ENCODE measurements at regions not wholly inside any gene's neighbourhood (a gene's known extent, or its start where the extent isn't known, plus 50 kb on each side); places are given as distances from the start of the nearest gene placed in this dataset.
"Not testable (repeated sequence)": the region's sequence is repeated elsewhere in the genome, so short reads cannot be mapped to it uniquely, and the experiment has no call there.

DNA sequence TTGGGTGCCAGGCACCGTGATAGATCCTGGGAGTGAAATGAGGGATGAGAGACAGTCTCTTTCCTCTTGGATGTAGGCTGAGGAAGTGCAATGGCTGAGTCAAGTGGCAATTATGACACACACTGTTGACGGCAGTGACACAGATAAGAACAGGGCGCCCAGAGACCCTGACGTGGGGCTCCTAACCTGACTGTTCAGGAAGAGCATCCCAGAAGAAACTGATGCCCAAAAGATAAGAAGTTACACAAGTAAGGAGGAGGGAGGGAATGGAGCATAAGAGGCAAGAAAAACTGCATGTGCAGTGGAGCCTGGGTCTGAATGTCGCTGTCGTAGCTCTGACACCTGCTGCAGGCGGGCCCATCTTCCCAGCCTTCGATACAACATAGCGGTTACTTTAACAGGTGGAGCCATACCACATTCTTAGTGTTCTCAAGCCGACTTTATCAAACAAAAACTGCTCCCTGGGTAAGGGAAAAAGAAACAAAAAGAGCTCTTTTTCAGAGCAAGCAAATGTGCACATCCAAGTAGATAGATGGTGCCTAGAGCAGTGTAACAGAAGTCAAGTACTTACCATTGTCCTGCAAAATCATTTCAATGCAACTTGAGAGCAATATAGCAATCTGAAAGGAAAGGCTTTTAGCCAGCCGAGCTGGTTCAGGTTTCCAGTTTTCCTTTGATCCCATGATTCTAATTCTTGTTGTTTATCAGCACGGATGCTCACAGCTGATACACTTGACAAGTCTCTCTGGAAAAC lies 463.9 kb upstream of the JARID2 start:
- DNase-seq: no peak

DNA sequence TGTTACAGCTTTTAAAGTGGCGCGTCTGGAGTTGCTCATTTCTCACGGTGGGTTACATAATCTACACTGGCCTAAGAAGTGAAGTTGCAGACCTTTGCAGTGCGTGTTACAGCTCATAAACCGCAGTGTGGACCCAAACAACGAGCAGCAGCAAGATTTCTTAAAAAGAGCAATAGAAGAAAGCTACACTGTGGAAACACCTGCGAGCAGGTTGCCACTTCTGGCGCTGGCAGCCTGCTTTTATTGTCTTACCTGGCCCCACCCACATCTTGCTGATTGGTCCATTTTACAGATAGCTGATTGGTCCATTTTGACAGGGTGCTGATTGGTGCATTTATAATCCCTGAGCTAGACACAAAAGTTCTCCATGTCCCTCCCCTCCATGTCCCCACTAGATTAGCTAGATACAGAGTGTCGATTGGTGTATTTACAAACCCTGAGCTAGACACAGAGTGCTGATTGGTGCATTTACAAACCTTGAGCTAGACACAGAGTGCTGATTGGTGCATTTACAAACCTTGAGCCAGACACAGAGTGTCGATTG lies 462.9 kb upstream of the JARID2 start:
- DNase-seq: not testable (repeated sequence)

DNA sequence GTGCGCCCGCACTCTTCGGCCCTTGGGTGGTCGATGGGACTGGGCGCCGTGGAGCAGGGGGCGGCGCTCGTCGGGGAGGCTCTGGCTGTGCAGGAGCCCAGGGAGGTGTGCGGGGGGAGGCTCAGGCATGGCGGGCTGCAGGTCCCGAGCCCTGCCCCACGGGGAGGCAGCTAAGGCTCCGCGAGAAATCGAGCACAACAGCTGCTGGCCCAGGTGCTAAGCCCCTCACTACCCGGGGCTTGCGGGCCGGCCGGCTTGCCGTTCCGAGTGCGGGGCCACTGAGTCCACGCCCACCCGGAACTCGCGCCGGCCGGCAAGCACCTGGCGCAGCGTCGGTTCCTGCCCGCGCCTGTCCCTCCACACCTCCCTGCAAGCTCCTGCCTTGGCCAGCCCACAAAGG lies 462.3 kb upstream of the JARID2 start:
- DNase-seq: no peak

DNA sequence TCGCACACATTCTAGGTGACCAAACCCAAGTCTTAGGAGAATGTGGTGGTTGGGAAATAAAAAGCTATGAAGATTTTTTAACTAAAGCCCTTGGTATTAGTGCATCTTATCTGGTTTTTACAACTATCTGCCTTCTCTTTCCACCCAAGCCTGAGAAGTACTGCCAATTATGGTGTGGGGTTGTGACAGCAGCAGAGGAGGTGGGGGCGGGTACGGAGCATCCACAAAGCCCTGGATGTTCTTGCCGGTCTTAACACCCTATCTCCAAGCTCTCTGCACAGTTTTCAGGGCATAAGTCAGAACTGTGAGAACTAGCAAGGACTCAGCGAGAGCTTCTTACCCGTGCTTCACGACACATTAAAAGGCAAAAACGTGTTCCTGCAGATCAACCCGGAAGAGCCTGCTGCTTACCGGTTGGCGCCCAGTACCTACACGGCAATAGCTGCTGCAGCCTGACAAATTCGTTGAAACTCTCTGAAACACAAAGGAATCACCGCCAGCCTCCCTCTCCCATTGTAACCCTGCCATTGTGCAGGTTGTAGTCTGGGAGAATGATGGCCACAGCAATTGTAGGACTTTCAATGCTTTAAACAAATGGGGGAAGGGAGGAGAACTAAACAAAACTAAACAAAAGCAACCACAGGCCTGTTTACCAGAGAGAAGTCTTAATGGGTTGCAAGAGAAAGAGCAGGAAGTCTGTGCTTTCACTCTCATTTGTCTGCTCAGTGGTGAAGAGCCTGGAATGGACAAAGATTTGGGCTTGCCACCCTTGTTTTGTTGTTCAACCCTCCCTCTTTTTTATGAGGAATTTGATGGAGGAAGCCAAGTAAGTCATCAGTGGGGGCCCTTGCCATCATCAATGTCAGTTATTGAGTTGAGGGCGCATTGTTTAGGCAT lies 461.0 kb upstream of the JARID2 start:
- DNase-seq: peak; percentile 10

DNA sequence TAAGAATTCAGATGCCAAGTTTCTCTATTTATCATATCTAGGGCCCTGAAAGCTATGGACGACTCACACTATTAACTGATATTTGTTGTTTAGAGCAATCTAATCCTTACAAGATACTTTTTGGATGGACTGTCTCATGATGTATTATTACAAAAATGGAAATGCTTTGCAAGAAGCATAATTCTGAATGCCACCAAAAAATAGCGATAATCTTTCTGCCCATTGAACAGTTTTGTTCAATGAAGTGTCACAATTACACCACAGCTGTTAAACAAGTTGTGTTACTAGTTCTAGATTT lies 460.4 kb upstream of the JARID2 start:
- DNase-seq: no peak

DNA sequence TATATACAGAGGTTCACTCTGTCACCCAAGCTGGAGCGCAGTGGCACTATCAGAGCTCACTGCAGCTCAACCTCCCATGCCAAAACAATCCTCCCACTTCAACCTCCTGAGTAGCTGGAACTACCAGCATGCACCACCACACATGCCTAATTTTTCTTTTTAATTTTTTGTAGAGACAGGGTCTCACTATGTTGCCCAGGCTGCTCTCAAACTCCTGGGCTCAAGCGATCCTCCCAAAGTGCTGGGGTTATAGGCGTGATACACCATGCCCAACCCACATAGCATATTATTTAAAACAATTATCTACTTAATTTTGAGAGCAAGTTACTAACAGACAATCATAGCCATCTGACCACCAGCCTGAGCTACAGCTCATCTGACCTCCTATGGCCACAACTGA lies 459.9 kb upstream of the JARID2 start:
- DNase-seq: no peak

DNA sequence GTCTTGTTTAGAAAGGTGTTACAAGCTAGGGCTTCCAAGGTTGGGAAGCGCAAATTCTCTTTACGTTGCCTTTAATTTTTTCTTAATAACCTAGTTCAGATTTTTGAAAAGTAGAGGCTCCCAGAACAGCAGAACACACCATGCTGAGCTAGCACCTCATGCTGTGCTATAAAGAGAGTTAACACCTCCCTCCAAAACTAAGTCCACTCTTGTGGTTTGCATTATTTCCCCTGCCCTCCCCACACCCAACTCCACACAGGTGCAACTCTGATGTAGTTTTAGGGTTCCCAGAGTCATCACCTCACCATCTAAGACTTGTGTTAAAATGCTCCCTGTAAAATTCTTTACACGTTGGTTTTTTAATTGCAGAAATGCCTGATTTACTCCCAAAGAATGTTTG lies 459.4 kb upstream of the JARID2 start:
- DNase-seq: no peak

DNA sequence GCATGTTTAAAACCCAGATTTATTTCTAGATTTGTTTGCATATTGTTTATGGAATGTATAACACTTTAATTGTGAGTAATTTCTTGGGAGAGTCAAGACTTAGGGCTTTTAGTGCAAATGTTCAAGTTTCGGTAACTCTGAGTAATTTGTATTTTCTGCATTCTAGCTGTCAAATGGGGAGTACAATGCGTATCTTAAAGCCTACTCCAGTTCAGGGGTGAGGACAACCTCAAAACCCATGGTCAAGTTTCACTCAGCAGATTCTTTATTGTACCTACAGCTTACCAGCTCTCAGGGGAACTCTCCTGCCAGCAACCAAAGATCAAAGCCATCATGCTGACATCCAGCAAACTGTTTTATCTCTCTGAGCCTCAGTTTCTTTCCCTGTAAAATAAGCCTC lies 458.6 kb upstream of the JARID2 start:
- no peak for DNase-seq

DNA sequence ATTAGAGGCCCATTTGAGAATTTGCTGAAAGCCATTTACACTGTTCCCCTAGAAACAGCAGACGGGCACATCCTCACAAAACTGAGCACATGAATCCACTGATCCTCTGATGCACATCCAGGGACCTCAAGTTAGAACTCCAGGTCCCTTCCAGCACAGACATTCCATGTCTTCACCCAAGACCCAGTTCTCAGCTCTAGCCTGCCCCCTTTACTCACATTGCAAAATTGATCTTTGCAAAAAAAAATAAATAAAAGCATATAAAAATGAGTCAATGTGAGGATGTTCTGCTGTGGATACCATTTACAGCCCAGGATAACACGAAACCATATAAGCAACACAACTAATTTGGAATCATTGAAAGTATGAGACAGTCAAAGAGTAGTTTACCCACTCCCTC lies 458.2 kb upstream of the JARID2 start:
- DNase-seq: no peak

DNA sequence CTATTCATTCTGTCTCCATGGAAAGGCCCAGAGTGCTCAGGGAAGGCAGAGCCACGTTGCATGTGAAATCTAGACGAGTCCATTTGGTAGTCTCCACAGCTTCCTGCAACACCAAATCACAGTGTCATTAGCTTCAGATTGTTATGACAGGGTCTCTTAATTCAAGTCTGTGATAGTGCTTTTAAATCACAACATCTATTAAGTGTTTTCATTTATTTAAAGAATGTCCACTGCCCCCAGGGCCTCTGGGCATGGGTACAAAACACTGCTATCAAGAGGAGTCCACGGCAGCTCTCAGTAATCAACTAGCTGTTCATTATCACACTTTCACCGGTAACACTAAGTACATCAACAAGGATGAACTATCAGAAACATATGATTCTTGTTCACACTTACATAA lies 455.9 kb upstream of the JARID2 start:
- DNase-seq: no peak

DNA sequence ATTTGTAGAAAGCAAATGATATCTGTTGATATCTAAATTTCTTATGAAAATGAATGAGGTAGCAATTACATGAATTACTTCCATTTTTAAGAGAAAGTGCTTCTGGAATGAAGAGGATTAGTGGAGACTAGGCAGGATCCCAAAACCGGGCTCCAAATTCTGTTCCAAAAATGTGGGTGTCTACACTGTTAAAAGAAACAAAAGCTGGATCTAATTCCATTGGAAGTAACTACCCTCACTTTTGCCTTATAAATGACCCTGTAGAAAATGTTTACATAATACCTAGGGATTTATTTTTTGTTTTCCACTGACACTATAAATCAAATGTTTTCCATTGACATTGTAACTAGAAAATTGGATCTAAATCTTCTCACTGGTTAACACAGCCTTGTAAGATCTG lies 454.9 kb upstream of the JARID2 start:
- no peak for DNase-seq

DNA sequence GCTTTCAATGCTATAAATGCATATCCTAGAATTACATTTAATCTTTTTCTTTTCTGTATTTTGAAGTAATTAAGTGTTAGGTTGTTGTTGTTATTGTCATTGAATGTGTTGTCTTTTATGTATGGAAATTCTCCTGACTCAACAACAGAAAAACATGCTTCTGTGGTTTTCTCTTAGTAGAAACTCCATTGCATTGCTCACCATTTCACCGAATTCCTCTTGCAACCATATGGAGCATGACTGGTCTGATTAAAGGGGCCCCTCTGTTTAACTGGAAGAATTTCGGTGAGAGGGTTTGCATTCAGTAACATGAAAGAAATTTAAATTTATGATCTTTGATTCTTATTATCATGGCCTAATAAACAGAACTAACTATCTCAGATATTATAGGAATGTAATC lies 454.3 kb upstream of the JARID2 start:
- DNase-seq: no peak

DNA sequence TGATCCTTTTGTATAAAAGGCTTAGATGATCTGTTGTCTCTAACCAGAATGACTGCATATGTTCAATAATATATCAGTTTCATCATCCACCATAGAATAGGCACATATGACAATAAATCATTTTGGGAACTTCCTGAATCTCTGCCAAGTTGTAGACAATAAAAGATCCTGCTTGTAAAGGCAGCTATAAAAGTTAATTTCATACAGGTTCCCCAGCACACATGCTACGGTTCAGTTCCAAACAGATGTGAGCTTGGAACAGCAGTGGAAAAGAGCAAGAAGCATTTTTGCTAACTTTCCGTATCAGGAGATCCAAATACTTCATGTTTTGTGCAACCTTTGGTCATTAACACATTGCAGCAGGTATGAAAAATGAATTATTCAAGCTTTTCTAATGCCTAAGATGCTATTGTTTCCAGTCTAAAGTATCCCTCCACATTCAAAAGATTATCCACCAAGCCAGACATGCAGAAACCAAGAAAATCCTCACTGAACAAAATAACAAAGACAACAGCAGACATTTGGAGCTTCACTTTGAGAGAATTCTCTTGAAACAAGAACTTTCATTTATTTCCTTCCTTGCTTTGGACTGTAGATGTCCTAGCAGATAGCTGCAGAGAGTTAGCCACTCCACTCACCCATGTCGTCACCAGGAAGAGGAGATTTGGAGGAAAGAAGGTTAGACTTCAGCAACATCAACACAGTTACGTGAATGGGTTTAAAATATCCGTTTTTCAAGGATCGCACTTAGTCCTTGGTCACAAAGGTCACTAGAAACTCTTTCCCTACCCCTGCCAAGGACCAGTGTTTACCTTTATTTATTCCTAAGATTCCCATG lies 453.5 kb upstream of the JARID2 start:
- no peak for DNase-seq

DNA sequence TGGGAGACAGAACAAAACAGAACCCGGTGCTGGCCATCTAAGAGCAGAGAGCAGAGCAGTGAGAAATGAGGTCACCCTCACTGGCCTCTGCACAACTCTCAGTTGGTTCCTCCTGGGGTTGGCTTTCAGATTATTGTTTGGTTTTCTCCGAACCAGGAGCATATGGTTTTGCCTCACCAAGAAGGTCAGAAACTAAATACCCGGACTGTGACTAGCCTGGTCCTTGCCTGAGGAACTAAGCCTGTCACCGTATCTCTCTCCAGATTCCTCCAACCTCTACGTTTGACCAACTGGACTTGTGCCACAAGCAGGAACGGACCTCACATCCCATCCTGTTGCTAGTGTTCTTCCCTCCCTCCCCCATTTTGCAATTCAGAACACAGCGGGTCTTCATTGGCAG lies 450.4 kb upstream of the JARID2 start:
- no peak for DNase-seq

DNA sequence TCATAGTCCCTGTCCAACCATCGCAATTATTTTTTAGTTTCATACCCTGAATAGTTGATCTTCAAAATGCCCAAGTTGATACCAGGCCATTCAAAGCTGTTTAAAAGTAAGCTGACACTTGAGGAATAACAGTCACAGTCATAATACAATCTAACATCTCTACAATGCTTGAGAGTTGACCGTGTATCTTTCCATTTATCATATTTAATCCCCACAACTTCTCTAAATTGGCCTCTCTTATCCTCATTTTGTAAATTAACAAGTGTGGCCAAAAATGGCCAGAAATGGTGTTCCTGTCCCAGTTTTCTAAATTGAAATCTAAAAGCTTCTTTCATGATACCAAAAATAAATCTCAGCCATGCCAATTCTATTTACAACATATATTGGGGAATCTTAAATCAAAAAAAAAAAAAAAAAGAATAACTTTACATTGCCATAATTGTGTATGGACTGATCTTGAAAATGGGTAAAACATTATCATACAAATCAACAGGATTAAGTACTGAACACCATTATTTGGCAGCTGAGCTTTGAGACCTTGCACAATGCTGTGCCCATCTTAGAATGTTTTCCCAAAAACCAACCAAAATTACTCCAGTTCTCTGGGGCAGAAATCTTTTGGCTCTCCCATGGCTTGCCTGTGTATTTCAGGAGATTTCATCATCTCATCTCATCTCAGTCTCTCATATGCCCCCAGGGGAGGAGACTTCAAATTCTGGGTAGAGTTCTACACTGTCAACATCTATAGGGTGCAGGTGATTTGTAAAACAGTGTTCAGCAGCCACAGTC lies 448.7 kb upstream of the JARID2 start:
- no peak for DNase-seq

DNA sequence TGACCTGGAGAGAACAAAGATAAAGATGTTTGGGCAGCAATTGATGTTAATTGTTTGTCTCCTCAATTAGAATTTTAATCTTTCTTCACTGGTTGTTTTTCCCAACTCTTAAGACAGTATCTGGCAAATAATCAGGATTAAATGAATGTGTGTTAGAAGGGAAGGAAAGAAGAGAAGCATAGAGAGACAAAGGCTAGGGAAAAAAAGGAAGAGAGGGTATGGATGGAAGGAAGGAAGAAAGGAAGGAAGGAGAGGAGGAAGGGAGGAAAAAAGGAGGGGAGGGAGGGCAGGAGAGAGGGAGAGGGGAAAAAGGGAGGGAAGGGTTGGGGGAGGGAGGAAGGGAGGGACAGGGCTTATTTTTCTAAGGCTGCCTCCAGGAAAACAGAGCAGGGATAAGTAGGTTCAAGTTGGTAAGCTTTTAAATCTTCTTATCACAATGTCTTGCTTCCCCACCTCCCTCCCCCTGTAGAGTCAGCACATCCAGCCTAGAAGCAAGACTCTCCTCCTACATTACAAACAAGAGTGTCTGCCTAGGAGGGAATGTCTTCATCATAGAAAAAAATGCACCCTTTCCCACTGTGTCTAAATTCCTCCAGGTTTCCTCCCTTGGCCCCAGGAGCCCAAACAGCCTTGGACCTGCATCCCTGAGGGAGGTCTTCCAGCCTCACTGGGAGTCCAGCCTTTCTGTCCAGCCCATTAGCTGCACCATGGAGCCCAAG lies 447.8 kb upstream of the JARID2 start:
- no peak for DNase-seq

DNA sequence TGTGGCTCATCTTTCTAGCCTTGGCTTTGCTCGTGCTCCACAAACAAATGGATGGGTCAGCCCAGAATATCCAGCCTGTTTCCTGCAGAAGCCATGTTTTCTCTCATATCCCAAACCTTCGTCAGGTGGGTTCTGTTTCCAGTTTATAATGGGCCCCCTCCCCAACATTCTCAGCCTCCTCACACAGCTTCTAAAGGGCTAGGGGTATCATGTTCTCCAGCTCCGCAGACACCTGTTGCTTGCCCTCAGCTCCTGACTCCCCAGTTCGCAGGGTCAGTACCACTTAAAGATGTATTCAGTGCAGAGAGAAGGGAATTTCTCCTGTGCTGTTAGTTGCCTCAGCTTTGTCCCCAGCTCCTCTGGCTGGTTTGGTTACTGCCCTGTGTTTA lies 447.3 kb upstream of the JARID2 start:
- DNase-seq: no peak

DNA sequence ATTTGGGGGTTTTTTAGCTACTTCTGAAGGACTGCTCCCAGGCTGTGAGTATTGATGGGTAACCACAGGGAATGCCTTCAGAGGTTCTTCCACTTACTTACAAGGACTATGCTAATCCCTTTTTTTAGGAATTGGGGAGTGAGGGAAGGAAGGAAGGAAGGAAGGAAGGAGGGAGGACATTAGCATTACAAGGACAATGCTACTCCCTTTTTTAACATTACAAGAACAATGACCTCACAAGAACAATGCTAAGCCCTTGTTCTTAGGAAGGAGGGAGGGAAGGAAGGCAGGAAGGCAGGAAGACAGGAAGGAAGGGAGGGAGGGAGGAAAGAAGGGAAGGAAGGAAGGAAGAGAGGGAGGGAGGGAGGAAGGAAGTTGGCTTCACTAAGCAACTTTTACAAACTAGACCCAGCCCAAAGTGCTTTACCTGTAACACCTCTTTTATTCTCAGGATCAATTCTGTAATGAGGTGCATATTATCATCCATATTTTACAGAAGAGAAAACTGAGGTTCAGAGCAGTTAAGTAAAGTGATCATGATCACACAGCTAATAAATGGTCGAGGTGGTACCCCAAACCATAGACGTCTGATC lies 446.8 kb upstream of the JARID2 start:
- DNase-seq: no peak

DNA sequence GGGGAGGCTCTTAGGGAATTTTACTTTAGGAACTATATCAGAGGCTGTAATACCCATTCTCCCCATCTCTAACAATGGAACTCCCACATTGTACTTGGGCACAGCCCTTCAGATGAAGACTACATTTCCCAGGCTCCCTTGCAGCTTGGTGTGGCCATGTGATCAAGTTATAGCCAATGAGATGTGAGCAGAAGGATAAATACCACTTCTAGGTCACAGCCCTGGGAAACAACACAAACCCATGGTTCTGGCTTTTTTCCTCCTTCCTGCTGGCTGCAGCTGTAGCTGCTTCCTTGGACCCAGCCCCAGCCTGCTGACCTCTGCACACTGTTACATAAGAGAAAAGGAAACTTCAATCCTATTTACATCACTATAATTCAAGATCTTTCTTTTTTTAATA lies 445.9 kb upstream of the JARID2 start:
- peak; percentile 46 for DNase-seq

DNA sequence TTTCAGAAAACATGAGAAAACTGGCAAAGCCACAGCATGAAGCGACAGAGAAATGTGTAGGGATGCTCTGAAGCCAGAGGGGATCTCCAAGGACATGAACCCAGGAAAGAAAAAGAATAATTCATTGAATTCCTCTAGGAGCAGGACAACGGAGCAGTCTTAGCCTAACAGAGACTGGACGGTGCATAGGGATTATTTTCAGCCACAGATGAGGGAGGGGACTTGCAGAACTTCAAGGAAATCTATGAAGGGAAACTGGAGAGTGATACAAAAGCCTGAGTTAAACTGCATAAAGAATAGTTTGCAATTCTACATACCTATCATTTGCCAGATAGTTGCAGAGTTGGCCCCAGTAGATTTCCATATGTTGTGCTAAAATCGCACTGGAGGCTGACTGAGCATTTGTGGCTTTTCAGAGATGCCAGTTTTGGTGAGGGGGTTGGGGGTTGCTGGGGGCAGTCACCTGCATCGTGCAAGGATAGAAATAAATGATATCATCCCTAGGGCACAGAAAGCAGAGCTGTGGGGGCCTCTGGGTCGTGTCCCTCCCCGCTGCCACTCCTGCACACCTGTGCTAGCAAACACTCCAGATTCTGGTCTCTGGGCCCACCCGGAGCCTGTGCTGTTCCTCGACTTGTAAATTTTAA lies 443.2 kb upstream of the JARID2 start:
- no peak for DNase-seq

All from stimulated activated CD4-positive, alpha-beta T cell treated with anti-CD3 and anti-CD28 coated beads, Interleukin-4, amount 100 ng/mL, for 24 hours (primary cell).